ENCODE measurements at regions not wholly inside any gene's neighbourhood (a gene's known extent, or its start where the extent isn't known, plus 50 kb on each side); places are given as distances from the start of the nearest gene placed in this dataset.

DNA sequence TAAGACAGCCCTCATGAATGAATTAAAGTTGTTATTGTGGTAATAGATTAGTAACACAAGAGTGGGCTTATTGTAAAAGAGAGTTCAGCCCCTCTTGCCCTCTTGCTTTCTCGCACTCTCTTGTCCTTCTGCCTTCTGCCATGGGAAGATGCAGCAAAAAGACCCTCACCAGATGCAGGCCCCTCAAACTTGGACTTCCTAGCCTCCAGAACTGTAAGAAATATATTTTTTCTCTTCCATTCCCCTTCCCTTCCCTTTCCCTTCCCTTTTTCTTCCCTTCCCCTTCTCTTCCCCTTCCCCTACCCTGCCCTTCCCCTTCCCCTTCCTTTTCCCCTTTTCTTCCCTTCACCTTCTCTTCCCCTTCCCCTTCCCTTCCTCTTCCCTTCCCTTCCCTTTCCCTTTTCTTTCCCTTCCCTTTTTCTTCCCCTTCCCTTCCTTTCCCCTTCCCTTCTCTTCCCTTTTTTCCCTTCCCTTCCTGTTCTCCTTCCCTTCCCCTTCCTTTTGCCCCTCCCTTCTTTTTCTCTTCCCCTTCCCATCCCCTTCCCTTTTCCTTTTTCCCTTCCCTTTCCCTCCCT, 55.6 kb upstream of the TMEM248 start (continued):
- TF ChIP-seq FIP1L1 (IDR thresholded peaks at IDR 0.05; ENCODE audit: low read depth, low read length, poor library complexity, severe bottlenecking) (no peak), TFE3 (CRISPR knock-in tag; IDR thresholded peaks at IDR 0.05) (no peak), LARP7 (IDR thresholded peaks at IDR 0.05) (0 out of 2 replicates have a peak, but pooled peaks have one; percentile 41), PURB (CRISPR knock-in tag; IDR thresholded peaks at IDR 0.05; ENCODE audit: low read depth) (no peak)

- H3K4me3 ChIP-seq: no peak overlapping the region
- no TSS peak for BruUV-seq (replicated peaks)
- in situ Hi-C loops (cut with MboI) (no loop called here), intact Hi-C loops (cut with micrococcal nuclease) (no loop called here)
- H3K9ac ChIP-seq (ENCODE audit: insufficient read depth in 1 of 2, low read depth in 2 of 2, low read length in 2 of 2): no peak overlapping the region
- POLR2A ChIA-PET: interaction anchor here (0.6 kb wide), 1 partner anchor 820 kb away, joined by 3 read pairs; no protein-coding TSS in a partner anchor
- peaks cover 24% of the 10 kb centered on the region for H3K36me3 ChIP-seq (ENCODE audit: control insufficient read depth, insufficient read depth, low read length)
- no peaks in the 10 kb centered on the region for H3K79me2 ChIP-seq (ENCODE audit: control insufficient read depth, insufficient read depth, low read length)
- ATAC-seq (no peak), DNase-seq (ENCODE audit: extremely low read depth in 1 of 4, low spot score in 3 of 4) (no peak), FAIRE-seq (no peak)
- no peak overlapping the region for H3K27ac ChIP-seq (ENCODE audit: extremely low read depth, low read depth, low read length)
- H3K9me3 ChIP-seq (replicated peaks; ENCODE audit: control insufficient read depth, insufficient read depth, low read depth, low read length): no peaks in the 10 kb centered on the region
- H3K4me2 ChIP-seq (ENCODE audit: insufficient read depth, low read length): no peak overlapping the region
- peaks cover 15 to 33% of the 10 kb centered on the region in 2 experiments for H3K4me1 ChIP-seq (replicated peaks in 1 of 2; ENCODE audit: control insufficient read depth in 2 of 2, insufficient read depth in 2 of 2, low read length in 2 of 2)
- CTCF ChIA-PET (ENCODE audit: low intra/inter-chr PET ratio): no interaction called here
- H3K9me1 ChIP-seq (ENCODE audit: control insufficient read depth, insufficient read depth, low read length): no peaks in the 10 kb centered on the region
- H2AFZ ChIP-seq (ENCODE audit: low read depth, low read length): no peak overlapping the region
- TF ChIP-seq IRF2 (CRISPR knock-in tag; IDR thresholded peaks at IDR 0.05) (no peak), FOXJ3 (CRISPR knock-in tag; IDR thresholded peaks at IDR 0.05) (no peak), ELF1 (tag; IDR thresholded peaks at IDR 0.05) (peak; percentile 49; the same call in 1 of the 2 replicates), PBX2 (CRISPR knock-in tag; IDR thresholded peaks at IDR 0.05; ENCODE audit: low read depth) (peak; percentile 48), PBX2 (tag; conservative IDR thresholded peaks at IDR 0.05; ENCODE audit: low read depth) (peak; percentile 83), PKNOX1 (IDR thresholded peaks at IDR 0.05) (peak; percentile 88), MEIS2 (IDR thresholded peaks at IDR 0.05; ENCODE audit: partially characterized antibody) (peak; percentile 80)
- TF ChIP-seq, protein P1, sequence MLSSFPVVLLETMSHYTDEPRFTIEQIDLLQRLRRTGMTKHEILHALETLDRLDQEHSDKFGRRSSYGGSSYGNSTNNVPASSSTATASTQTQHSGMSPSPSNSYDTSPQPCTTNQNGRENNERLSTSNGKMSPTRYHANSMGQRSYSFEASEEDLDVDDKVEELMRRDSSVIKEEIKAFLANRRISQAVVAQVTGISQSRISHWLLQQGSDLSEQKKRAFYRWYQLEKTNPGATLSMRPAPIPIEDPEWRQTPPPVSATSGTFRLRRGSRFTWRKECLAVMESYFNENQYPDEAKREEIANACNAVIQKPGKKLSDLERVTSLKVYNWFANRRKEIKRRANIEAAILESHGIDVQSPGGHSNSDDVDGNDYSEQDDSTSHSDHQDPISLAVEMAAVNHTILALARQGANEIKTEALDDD (IDR thresholded peaks at IDR 0.05): peak; percentile 17; the same call in 1 of the 2 replicates
- no peaks in the 10 kb centered on the region for H3K27me3 ChIP-seq (ENCODE audit: control insufficient read depth in 2 of 2, insufficient read depth in 2 of 2, low read length in 2 of 2)
- H4K20me1 ChIP-seq (replicated peaks; ENCODE audit: control insufficient read depth, insufficient read depth, low read length): no peaks in the 10 kb centered on the region
Measured at GRCh38 chr7:66867198-66867790, 53.7 kb upstream of the TMEM248 start.

Measured in K562 (cell line).